ENCODE measurements at regions not wholly inside any gene's neighbourhood (a gene's known extent, or its start where the extent isn't known, plus 50 kb on each side); places are given as distances from the start of the nearest gene placed in this dataset.

- Histone ChIP-seq H3K4me2 (ENCODE audit: low read length) (no peak overlapping the region), H3K27me3 (ENCODE audit: insufficient read depth, low read depth, low read length) (no peaks in the 10 kb centered on the region), H3K9ac (ENCODE audit: low read length) (no peak overlapping the region), H4K20me1 (ENCODE audit: insufficient read depth) (no peaks in the 10 kb centered on the region), H3K79me2 (replicated peaks; ENCODE audit: insufficient read depth, low read length) (no peaks in the 10 kb centered on the region), H3K9me3 (ENCODE audit: low read length) (no peaks in the 10 kb centered on the region), H3K9me2 (ENCODE audit: insufficient read depth, low read length) (no peaks in the 10 kb centered on the region), H3K36me3 (ENCODE audit: insufficient read depth, low read length) (no peaks in the 10 kb centered on the region), H3K4me3 (ENCODE audit: low read length) (no peak overlapping the region), H2AFZ (ENCODE audit: low read depth, low read length) (no peak overlapping the region), H3F3A (ENCODE audit: insufficient read depth, low read length, poor library complexity, severe bottlenecking) (no peaks in the 10 kb centered on the region), H3K27ac (ENCODE audit: low read length) (no peak overlapping the region)
- TF ChIP-seq TAF1 (IDR thresholded peaks at IDR 0.05; ENCODE audit: low read depth), result no peak
- TF ChIP-seq, protein P1, sequence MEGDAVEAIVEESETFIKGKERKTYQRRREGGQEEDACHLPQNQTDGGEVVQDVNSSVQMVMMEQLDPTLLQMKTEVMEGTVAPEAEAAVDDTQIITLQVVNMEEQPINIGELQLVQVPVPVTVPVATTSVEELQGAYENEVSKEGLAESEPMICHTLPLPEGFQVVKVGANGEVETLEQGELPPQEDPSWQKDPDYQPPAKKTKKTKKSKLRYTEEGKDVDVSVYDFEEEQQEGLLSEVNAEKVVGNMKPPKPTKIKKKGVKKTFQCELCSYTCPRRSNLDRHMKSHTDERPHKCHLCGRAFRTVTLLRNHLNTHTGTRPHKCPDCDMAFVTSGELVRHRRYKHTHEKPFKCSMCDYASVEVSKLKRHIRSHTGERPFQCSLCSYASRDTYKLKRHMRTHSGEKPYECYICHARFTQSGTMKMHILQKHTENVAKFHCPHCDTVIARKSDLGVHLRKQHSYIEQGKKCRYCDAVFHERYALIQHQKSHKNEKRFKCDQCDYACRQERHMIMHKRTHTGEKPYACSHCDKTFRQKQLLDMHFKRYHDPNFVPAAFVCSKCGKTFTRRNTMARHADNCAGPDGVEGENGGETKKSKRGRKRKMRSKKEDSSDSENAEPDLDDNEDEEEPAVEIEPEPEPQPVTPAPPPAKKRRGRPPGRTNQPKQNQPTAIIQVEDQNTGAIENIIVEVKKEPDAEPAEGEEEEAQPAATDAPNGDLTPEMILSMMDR (IDR thresholded peaks at IDR 0.05; ENCODE audit: poor library complexity, severe bottlenecking), result no peak
- TF ChIP-seq SMC3 (conservative IDR thresholded peaks at IDR 0.05; ENCODE audit: poor library complexity), result no peak
- TF ChIP-seq POLR2AphosphoS5 (IDR thresholded peaks at IDR 0.05), result no peak
- TF ChIP-seq EP300 (conservative IDR thresholded peaks at IDR 0.05; ENCODE audit: poor library complexity, severe bottlenecking), result no peak
- TF ChIP-seq MXI1 (conservative IDR thresholded peaks at IDR 0.05; ENCODE audit: poor library complexity, severe bottlenecking), result no peak
- no peak for TF ChIP-seq RAD21 (conservative IDR thresholded peaks at IDR 0.05)
Measured at GRCh38 chr5:5584236-5584745, 161.8 kb downstream of the ICE1 start.

DNA sequence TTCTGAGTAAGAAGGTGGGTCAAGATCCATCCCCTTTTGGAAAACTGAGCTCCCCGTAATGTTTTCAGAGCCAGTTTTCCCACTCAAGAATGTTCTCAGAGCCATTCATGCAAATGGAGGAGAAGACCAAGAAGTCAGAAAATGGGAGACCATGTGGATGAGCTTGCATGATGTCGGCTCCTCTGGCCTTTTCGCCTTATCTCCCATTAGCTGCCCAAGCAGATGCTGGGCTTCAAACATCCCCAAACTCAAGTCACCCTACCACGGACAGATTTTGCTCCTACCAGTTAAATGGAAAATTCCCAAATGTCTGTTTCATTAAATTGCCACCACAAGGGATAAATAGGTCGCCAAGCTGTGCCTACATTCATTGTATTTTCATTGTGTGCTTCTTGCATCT lies 161.4 kb downstream of the ICE1 start:
- H3K9ac ChIP-seq (ENCODE audit: low read length), result no peak overlapping the region

DNA sequence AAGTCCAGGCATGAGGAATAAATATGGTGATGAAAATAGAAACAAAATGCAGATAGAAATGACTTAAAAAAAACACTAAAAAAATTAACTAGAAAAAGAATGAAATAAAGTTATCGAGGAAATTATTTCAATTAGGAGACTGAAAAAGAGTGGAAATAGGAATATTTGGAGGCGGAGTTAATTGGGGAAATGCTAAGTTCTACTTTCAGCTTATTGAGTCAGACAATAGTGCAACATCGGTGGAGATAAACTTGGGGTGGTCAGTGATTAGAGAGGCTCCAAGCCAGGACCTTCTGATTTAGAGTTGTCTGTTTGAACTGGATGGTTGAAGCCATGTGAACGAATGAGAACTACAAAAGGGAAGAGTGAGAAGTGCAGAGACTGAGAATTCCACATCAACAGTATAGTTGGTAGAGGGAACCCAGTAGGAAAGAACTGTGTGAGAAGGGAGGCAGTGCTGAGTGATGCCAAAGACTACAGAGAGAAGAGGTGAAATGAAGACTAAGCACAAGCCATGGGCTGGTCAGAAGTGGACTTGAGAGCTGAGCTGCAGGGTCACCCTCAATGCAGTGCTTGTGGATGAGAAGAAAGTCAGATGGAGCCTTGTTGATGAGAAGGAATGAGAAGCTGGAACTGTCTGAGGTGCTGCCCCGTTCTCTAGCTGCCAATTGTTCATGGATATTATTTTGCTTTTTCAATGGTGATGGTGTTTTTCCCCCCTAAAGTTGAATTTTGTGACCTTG lies 160.7 kb downstream of the ICE1 start:
- Histone ChIP-seq H3K36me3 (ENCODE audit: insufficient read depth, low read length) (no peaks in the 10 kb centered on the region), H3K9me2 (ENCODE audit: insufficient read depth, low read length) (no peaks in the 10 kb centered on the region), H4K20me1 (ENCODE audit: insufficient read depth) (no peaks in the 10 kb centered on the region), H3K27me3 (ENCODE audit: insufficient read depth, low read depth, low read length) (no peaks in the 10 kb centered on the region), H3K9ac (ENCODE audit: low read length) (no peak overlapping the region), H3F3A (ENCODE audit: insufficient read depth, low read length, poor library complexity, severe bottlenecking) (no peaks in the 10 kb centered on the region), H3K79me2 (replicated peaks; ENCODE audit: insufficient read depth, low read length) (no peaks in the 10 kb centered on the region), H2AFZ (ENCODE audit: low read depth, low read length) (no peak overlapping the region), H3K27ac (ENCODE audit: low read length) (no peak overlapping the region), H3K4me2 (ENCODE audit: low read length) (no peak overlapping the region), H3K4me3 (ENCODE audit: low read length) (no peak overlapping the region), H3K9me3 (ENCODE audit: low read length) (no peaks in the 10 kb centered on the region)
- TF ChIP-seq MXI1 (conservative IDR thresholded peaks at IDR 0.05; ENCODE audit: poor library complexity, severe bottlenecking), result no peak
- no peak for TF ChIP-seq RAD21 (conservative IDR thresholded peaks at IDR 0.05)
- TF ChIP-seq, protein P1 (IDR thresholded peaks at IDR 0.05; ENCODE audit: poor library complexity, severe bottlenecking), result no peak

More for the DNA sequence above, 161.4 kb downstream of the ICE1 start:
- TF ChIP-seq, protein P1 (IDR thresholded peaks at IDR 0.05; ENCODE audit: poor library complexity, severe bottlenecking), result no peak
- Histone ChIP-seq H3K27ac (ENCODE audit: low read length) (no peak overlapping the region), H3K27me3 (ENCODE audit: insufficient read depth, low read depth, low read length) (no peaks in the 10 kb centered on the region), H3K9me3 (ENCODE audit: low read length) (no peaks in the 10 kb centered on the region), H4K20me1 (ENCODE audit: insufficient read depth) (no peaks in the 10 kb centered on the region), H3K36me3 (ENCODE audit: insufficient read depth, low read length) (no peaks in the 10 kb centered on the region), H3K79me2 (replicated peaks; ENCODE audit: insufficient read depth, low read length) (no peaks in the 10 kb centered on the region), H3K4me2 (ENCODE audit: low read length) (no peak overlapping the region), H2AFZ (ENCODE audit: low read depth, low read length) (no peak overlapping the region), H3K9me2 (ENCODE audit: insufficient read depth, low read length) (no peaks in the 10 kb centered on the region), H3K4me3 (ENCODE audit: low read length) (no peak overlapping the region), H3F3A (ENCODE audit: insufficient read depth, low read length, poor library complexity, severe bottlenecking) (no peaks in the 10 kb centered on the region)

All from neural cell (in vitro differentiated cells).